IPS-18a (cell line): ENCODE measurements at regions not wholly inside any gene's neighbourhood (a gene's known extent, or its start where the extent isn't known, plus 50 kb on each side); places are given as distances from the start of the nearest gene placed in this dataset.

Experiments used
- H3K27ac ChIP-seq: one replicate; pipeline ENCODE4 v1.5.1; 2013; ENCODE audit warnings: low read length
- H3K27me3 ChIP-seq: one replicate; pipeline ENCODE4 v1.6.1; 2013; ENCODE audit warnings: mild to moderate bottlenecking, low read length; ENCODE audit not compliant: control insufficient read depth, insufficient read depth
- H3K36me3 ChIP-seq: one replicate; pipeline ENCODE4 v1.6.1; 2013; ENCODE audit warnings: low read depth, low read length; ENCODE audit not compliant: control insufficient read depth
- H3K4me1 ChIP-seq: one replicate; pipeline ENCODE4 v1.6.1; 2013; ENCODE audit warnings: low read depth, low read length; ENCODE audit not compliant: control insufficient read depth
- H3K4me3 ChIP-seq: one replicate; pipeline ENCODE4 v1.5.1; 2013; ENCODE audit warnings: low read length
- H3K9ac ChIP-seq: one replicate; pipeline ENCODE4 v1.6.1; 2013; ENCODE audit warnings: mild to moderate bottlenecking, low read length, moderate library complexity
- H3K9me3 ChIP-seq: one replicate; pipeline ENCODE4 v1.6.1; 2013; ENCODE audit warnings: low read depth, low read length; ENCODE audit not compliant: control insufficient read depth

- Histone ChIP-seq H3K4me1 (peaks cover 4% of the 10 kb centered on the region), H3K27me3 (no peaks in the 10 kb centered on the region), H3K4me3 (no peak overlapping the region), H3K36me3 (no peaks in the 10 kb centered on the region), H3K27ac (no peak overlapping the region), H3K9me3 (peaks cover 12% of the 10 kb centered on the region), H3K9ac (no peak overlapping the region)
Observed at GRCh38 chr7:110322796-110323195, 768.1 kb upstream of the LRRN3 start.

DNA sequence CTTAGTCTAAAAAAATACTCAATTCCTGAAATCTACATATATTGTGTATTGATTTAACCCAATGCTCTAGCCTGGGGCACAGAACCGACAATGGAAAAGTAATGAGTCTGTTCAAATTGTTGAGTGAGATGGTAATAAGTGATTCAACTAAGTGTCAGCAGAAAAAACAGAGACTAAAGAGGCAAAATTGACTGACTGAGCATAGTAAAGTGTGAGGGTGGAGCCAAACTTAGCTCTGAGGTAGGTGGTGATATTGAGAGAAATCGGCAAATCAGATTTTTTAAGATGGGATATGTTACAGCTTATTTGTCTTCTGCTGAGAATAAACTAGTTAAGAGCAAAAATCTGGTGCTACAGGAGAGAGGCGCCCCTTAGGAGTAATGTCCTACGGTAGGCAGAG, 764.0 kb upstream of the LRRN3 start:
- Histone ChIP-seq H3K27ac (no peak overlapping the region), H3K36me3 (no peaks in the 10 kb centered on the region), H3K9me3 (no peaks in the 10 kb centered on the region), H3K4me1 (no peaks in the 10 kb centered on the region), H3K9ac (no peak overlapping the region), H3K4me3 (no peak overlapping the region), H3K27me3 (no peaks in the 10 kb centered on the region)

- Histone ChIP-seq H3K9me3 (no peaks in the 10 kb centered on the region), H3K27ac (no peak overlapping the region), H3K4me1 (no peaks in the 10 kb centered on the region), H3K36me3 (no peaks in the 10 kb centered on the region), H3K27me3 (no peaks in the 10 kb centered on the region), H3K9ac (no peak overlapping the region), H3K4me3 (no peak overlapping the region)
Observed at GRCh38 chr7:110336423-110336822, 754.5 kb upstream of the LRRN3 start.

GRCh38 chr7:110337646-110338045, 753.3 kb upstream of the LRRN3 start:
- no peak overlapping the region for H3K4me3 ChIP-seq
- H3K27ac ChIP-seq, result no peak overlapping the region
- no peak overlapping the region for H3K9ac ChIP-seq
- H3K36me3 ChIP-seq, result no peaks in the 10 kb centered on the region
- no peaks in the 10 kb centered on the region for H3K9me3 ChIP-seq
- H3K4me1 ChIP-seq, result no peaks in the 10 kb centered on the region
- H3K27me3 ChIP-seq, result no peaks in the 10 kb centered on the region

DNA sequence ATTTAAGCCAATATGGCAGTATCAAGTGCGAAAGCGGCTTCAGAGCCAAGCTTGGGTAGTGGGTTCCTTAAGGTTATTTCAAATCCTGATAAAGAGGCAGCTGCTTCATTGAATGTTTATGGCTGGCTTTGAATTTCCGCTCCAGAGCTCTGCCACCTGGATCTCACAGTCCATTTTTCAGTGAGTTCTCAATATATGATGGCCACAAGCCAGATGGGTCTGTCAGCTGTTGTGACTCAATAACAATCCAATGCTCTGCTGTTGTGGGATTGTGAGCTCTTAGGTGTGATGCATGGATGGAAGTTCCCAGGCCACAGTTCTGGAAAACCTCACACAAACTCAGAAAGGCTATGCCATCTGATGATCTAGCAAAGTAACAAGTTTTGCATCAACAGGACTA, 743.8 kb upstream of the LRRN3 start:
- H3K36me3 ChIP-seq, result no peaks in the 10 kb centered on the region
- H3K4me1 ChIP-seq, result no peaks in the 10 kb centered on the region
- no peaks in the 10 kb centered on the region for H3K27me3 ChIP-seq
- H3K27ac ChIP-seq, result no peak overlapping the region
- no peak overlapping the region for H3K4me3 ChIP-seq
- no peak overlapping the region for H3K9ac ChIP-seq
- H3K9me3 ChIP-seq, result no peaks in the 10 kb centered on the region

DNA sequence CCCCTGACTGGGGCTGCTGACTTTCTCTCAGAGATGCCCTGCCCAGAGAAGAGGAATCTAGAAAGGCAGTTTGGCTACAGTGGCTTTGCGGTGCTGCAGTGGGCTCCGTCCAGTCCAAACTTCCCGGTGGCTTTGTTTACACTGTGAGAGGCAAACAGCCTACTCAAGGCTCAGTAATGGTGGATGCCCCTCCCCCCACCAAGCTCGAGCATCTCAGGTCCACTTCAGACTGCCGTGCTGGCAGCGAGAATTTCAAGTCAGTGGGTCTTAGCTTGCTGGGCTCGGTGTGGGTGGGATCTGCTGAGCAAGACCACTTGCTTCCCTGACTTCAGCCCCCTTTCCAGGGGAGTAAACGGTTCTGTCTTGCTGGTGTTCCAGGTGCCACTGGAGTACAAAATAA, 734.5 kb upstream of the LRRN3 start:
- no peak overlapping the region for H3K9ac ChIP-seq
- no peak overlapping the region for H3K27ac ChIP-seq
- H3K36me3 ChIP-seq, result no peaks in the 10 kb centered on the region
- no peaks in the 10 kb centered on the region for H3K27me3 ChIP-seq
- no peak overlapping the region for H3K4me3 ChIP-seq
- H3K9me3 ChIP-seq, result no peaks in the 10 kb centered on the region
- no peaks in the 10 kb centered on the region for H3K4me1 ChIP-seq

DNA sequence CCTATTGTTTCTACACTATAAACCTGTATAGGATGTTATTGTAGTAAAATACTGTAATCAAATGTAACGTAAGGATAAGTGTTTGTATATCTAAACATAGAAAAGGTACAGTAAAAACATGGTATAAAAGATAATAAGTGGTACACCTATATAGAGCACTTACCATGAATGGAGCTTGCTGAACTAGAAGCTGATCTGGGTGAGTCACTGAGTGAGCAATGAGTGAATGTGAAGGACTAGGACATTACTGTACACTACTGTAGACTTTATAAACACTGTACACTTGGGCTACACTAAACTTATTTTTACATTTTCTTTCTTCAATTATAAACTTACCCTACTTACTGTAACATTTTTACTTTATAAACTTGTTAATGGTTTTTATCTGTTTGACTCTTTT, 732.9 kb upstream of the LRRN3 start:
- Histone ChIP-seq H3K36me3 (no peaks in the 10 kb centered on the region), H3K9ac (no peak overlapping the region)

GRCh38 chr7:110371709-110372108, 719.2 kb upstream of the LRRN3 start:
- no peaks in the 10 kb centered on the region for H3K36me3 ChIP-seq
- no peak overlapping the region for H3K4me3 ChIP-seq
- no peaks in the 10 kb centered on the region for H3K9me3 ChIP-seq
- no peaks in the 10 kb centered on the region for H3K4me1 ChIP-seq
- H3K9ac ChIP-seq, result no peak overlapping the region
- no peak overlapping the region for H3K27ac ChIP-seq
- H3K27me3 ChIP-seq, result no peaks in the 10 kb centered on the region

More for the DNA sequence above, 732.9 kb upstream of the LRRN3 start:
- no peaks in the 10 kb centered on the region for H3K27me3 ChIP-seq
- no peaks in the 10 kb centered on the region for H3K9me3 ChIP-seq
- no peak overlapping the region for H3K27ac ChIP-seq
- no peaks in the 10 kb centered on the region for H3K4me1 ChIP-seq
- no peak overlapping the region for H3K4me3 ChIP-seq

GRCh38 chr7:110372685-110373084, 718.2 kb upstream of the LRRN3 start:
- Histone ChIP-seq H3K9me3 (no peaks in the 10 kb centered on the region), H3K9ac (no peak overlapping the region), H3K4me3 (no peak overlapping the region)

DNA sequence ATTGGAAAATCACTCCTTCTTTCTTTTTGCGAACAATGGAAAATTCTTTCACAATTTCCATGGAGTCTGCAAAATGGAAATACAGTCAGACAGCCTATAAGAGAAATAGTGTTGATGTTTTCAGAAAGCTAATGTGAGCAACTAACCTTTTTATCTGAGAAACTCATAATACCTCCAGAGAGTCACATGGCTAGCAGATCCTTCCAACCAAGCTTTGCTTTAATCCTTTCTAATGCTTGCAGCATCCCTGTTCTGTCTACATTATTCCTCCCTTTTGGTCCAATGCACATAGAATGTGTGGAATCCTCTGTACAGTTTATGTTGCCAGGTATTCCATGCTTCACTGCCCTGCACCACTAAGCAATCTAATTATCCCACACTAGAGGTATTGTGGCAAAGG, 717.5 kb upstream of the LRRN3 start:
- Histone ChIP-seq H3K27me3 (no peaks in the 10 kb centered on the region), H3K27ac (no peak overlapping the region), H3K4me1 (no peaks in the 10 kb centered on the region), H3K9me3 (no peaks in the 10 kb centered on the region), H3K4me3 (no peak overlapping the region), H3K9ac (no peak overlapping the region), H3K36me3 (no peaks in the 10 kb centered on the region)

More at GRCh38 chr7:110372685-110373084, 718.2 kb upstream of the LRRN3 start:
- no peak overlapping the region for H3K27ac ChIP-seq
- H3K36me3 ChIP-seq, result no peaks in the 10 kb centered on the region
- no peaks in the 10 kb centered on the region for H3K4me1 ChIP-seq
- H3K27me3 ChIP-seq, result no peaks in the 10 kb centered on the region

- Histone ChIP-seq H3K27me3 (no peaks in the 10 kb centered on the region), H3K9ac (no peak overlapping the region), H3K36me3 (no peaks in the 10 kb centered on the region), H3K9me3 (no peaks in the 10 kb centered on the region), H3K4me1 (no peaks in the 10 kb centered on the region), H3K4me3 (no peak overlapping the region), H3K27ac (no peak overlapping the region)
Observed at GRCh38 chr7:110373859-110374258, 717.1 kb upstream of the LRRN3 start.

DNA sequence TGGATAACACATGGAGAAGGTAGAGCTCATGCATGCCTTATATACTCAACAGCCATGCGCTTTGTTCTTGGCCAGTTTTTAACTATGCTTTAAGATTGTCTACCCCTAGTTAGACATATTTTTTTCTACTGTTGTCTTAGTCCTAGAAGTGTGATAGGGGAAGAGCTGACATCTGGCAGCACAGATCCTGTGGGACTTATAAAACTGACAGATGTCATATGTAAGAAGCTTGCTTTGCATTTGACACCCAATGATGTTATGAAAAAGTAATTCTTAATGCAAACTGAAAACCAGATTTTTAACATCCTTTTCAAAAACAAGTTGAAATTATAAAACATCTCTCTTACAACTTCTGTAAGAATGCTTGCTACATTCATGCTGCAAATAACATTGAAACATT, 715.9 kb upstream of the LRRN3 start:
- Histone ChIP-seq H3K4me3 (no peak overlapping the region), H3K27me3 (no peaks in the 10 kb centered on the region), H3K9me3 (no peaks in the 10 kb centered on the region), H3K27ac (no peak overlapping the region), H3K36me3 (no peaks in the 10 kb centered on the region), H3K9ac (no peak overlapping the region), H3K4me1 (no peaks in the 10 kb centered on the region)
